A549 (cell line): ENCODE measurements at regions not wholly inside any gene's neighbourhood (a gene's known extent, or its start where the extent isn't known, plus 50 kb on each side); places are given as distances from the start of the nearest gene placed in this dataset.

ENCODE experiments used
- ATAC-seq, 2 experiments: fragments of 200-7000 bp in 1 of 2; fragments of >200 bp in 1 of 2; cut with Nextera tagmentation in 1 of 2; cut with Tn5 transposase in 1 of 2; 3 replicates each; pipeline versions ENCODE4 v1.8.0 to v1.9.1; 2018 to 2020; ENCODE audit warnings: mild to moderate bottlenecking in 1 of 2, moderate library complexity in 1 of 2
- CTCF ChIA-PET: fragments of 300-600 bp; sonication (Branson Sonifier 250); formaldehyde crosslinking; extraction: SDS; loops from one replicate; lab custom pipeline; 2021; ENCODE audit warnings: antibody characterized with exemption, inconsistent platforms; lab: Yijun Ruan, JAX
- POLR2A ChIA-PET: fragments of 350-600 bp; formaldehyde crosslinking; extraction: SDS; loops from one replicate; lab custom pipeline; 2021; ENCODE audit warnings: antibody characterized with exemption, inconsistent platforms; lab: Yijun Ruan, JAX
- DNase-seq, 2 experiments: peaks; one replicate each; pipeline versions ENCODE4 v3.0.0 to v3.0.0-alpha.2; 2011 to 2016; ENCODE audit warnings: low read depth in 1 of 2, low spot score in 1 of 2
- FAIRE-seq: peaks from 2 replicates; lab custom pipeline; 2011; peaks lifted over from hg19 to GRCh38; lab: Jason Lieb, UNC
- H3K27ac ChIP-seq, 2 experiments: fragments of >200 bp; sonication (Bioruptor Twin); formaldehyde crosslinking; 3 replicates each; pipeline ENCODE4 v1.5.1; 2016 to 2017
- H3K4me1 ChIP-seq: fragments of >200 bp; sonication (Bioruptor Twin); formaldehyde crosslinking; 3 replicates; pipeline ENCODE4 v1.6.1; 2016
- H3K4me2 ChIP-seq: fragments of >200 bp; sonication (Bioruptor Twin); formaldehyde crosslinking; 3 replicates; pipeline ENCODE4 v1.6.1; 2016
- H3K4me3 ChIP-seq: fragments of >200 bp; sonication (Bioruptor Twin); formaldehyde crosslinking; 3 replicates; pipeline ENCODE4 v1.5.1; 2016
- H3K9me3 ChIP-seq: fragments of >200 bp; sonication (Bioruptor Twin); formaldehyde crosslinking; 3 replicates; pipeline ENCODE4 v1.6.1; 2016
- CBX8 ChIP-seq: fragments of 200-600 bp; sonication (generic); IDR thresholded peaks from 2 replicates; pipeline ENCODE4 v1.6.1; 2016
- CEBPB ChIP-seq, 2 experiments: fragments of >200 bp in 1 of 2; sonication (Bioruptor Twin) in 1 of 2; formaldehyde crosslinking in 1 of 2; IDR thresholded peaks; 2 replicates each; pipeline ENCODE4 v1.6.1; 2012 to 2016
- CHD2 ChIP-seq: fragments of 150-350 bp; IDR thresholded peaks from 2 replicates; pipeline ENCODE4 v1.6.1; 2014; ENCODE audit warnings: low read length; ENCODE audit not compliant: partially characterized antibody
- EHMT2 ChIP-seq: fragments of 200-600 bp; sonication (generic); IDR thresholded peaks from 2 replicates; pipeline ENCODE4 v1.6.1; 2016; ENCODE audit warnings: antibody characterized with exemption, low read depth, mild to moderate bottlenecking, moderate library complexity
- ELK1 ChIP-seq: fragments of 150-350 bp; IDR thresholded peaks from 2 replicates; pipeline ENCODE4 v1.6.1; 2014; ENCODE audit warnings: low read depth, mild to moderate bottlenecking, low read length
- EP300 ChIP-seq, 2 experiments: fragments of >200 bp; sonication (Bioruptor Twin); formaldehyde crosslinking; IDR thresholded peaks; 2 replicates in 1 of 2; 3 replicates in 1 of 2; pipeline ENCODE4 v1.6.1; 2016 to 2017
- ESRRA ChIP-seq: fragments of 150-350 bp; IDR thresholded peaks from 2 replicates; pipeline ENCODE4 v1.6.1; 2014; ENCODE audit warnings: mild to moderate bottlenecking, low read length, borderline replicate concordance
- FOSB ChIP-seq: fragments of 250-450 bp; sonication (Bioruptor Pico); IDR thresholded peaks from 2 replicates; pipeline ENCODE4 v1.5.0; 2020; ENCODE audit warnings: mild to moderate bottlenecking, moderate library complexity
- FOSL2 ChIP-seq, 2 experiments: fragments of 450-650 bp in 1 of 2; fragments of >200 bp in 1 of 2; sonication (Bioruptor Twin) in 1 of 2; formaldehyde crosslinking; IDR thresholded peaks; 2 replicates each; pipeline versions ENCODE4 v1.5.0 to v1.6.1; 2016 to 2020; ENCODE audit warnings: mild to moderate bottlenecking in 1 of 2, moderate library complexity in 1 of 2
- FOXS1 ChIP-seq: fragments of 250-450 bp; sonication (Bioruptor Pico); IDR thresholded peaks from 2 replicates; pipeline ENCODE4 v1.5.0; 2020; ENCODE audit warnings: mild to moderate bottlenecking, moderate library complexity
- HDAC2 ChIP-seq: fragments of 200-600 bp; sonication (generic); IDR thresholded peaks from 2 replicates; pipeline ENCODE4 v1.6.1; 2016
- HOXB13 ChIP-seq: fragments of 250-450 bp; sonication (Bioruptor Pico); IDR thresholded peaks from 2 replicates; pipeline ENCODE4 v1.5.0; 2020; ENCODE audit warnings: low read depth, mild to moderate bottlenecking, moderate library complexity
- JUN ChIP-seq, 2 experiments: fragments of >200 bp; sonication (Bioruptor Twin); formaldehyde crosslinking; IDR thresholded peaks; 2 replicates in 1 of 2; 3 replicates in 1 of 2; pipeline ENCODE4 v1.6.1; 2016 to 2017
- JUNB ChIP-seq: fragments of >200 bp; sonication (Bioruptor Twin); formaldehyde crosslinking; IDR thresholded peaks from 2 replicates; pipeline ENCODE4 v1.6.1; 2016
- KDM5A ChIP-seq: fragments of 200-600 bp; sonication (generic); IDR thresholded peaks from 2 replicates; pipeline ENCODE4 v1.6.1; 2016; ENCODE audit warnings: antibody characterized with exemption, mild to moderate bottlenecking
- NR3C1 ChIP-seq: fragments of >200 bp; sonication (Bioruptor Twin); formaldehyde crosslinking; IDR thresholded peaks from 3 replicates; pipeline ENCODE4 v1.6.1; 2017
- PBX3 ChIP-seq: IDR thresholded peaks from 2 replicates; pipeline ENCODE4 v1.6.1; 2012
- PHF8 ChIP-seq: fragments of 200-600 bp; sonication (generic); IDR thresholded peaks from 2 replicates; pipeline ENCODE4 v1.6.1; 2016; ENCODE audit warnings: low read depth, mild to moderate bottlenecking, antibody characterized with exemption, moderate library complexity, borderline replicate concordance
- POLR2A ChIP-seq: IDR thresholded peaks from 2 replicates; pipeline ENCODE4 v1.6.1; 2012; ENCODE audit warnings: mild to moderate bottlenecking, low read length
- POLR2AphosphoS2 ChIP-seq: conservative IDR thresholded peaks from 2 replicates; pipeline ENCODE4 v1.6.1; 2012; ENCODE audit warnings: low read length, improper control_type of control experiment, inconsistent platforms
- RAD21 ChIP-seq, 2 experiments: fragments of >200 bp in 1 of 2; sonication (Bioruptor Twin) in 1 of 2; formaldehyde crosslinking in 1 of 2; IDR thresholded peaks in 1 of 2; conservative IDR thresholded peaks in 1 of 2; 2 replicates in 1 of 2; 3 replicates in 1 of 2; pipeline ENCODE4 v1.6.1; 2012 to 2018; ENCODE audit warnings: inconsistent platforms in 1 of 2
- RARB ChIP-seq: fragments of 250-450 bp; sonication (Bioruptor Pico); IDR thresholded peaks from 2 replicates; pipeline ENCODE4 v1.8.0; 2021; ENCODE audit warnings: mild to moderate bottlenecking, moderate library complexity
- TP53 ChIP-seq: fragments of 250-450 bp; sonication (Bioruptor Pico); IDR thresholded peaks from 2 replicates; pipeline ENCODE4 v1.5.0; 2021; ENCODE audit warnings: mild to moderate bottlenecking, moderate library complexity
- ZC3H11A ChIP-seq: fragments of 450-650 bp; IDR thresholded peaks from 2 replicates; pipeline ENCODE4 v1.6.1; 2014; ENCODE audit warnings: antibody characterized with exemption, mild to moderate bottlenecking
- whole genome bisulfite sequencing: methylation state at CpG from one replicate; pipeline ENCODE4 v1.1.6; 2017; ENCODE audit errors: missing lambda C conversion rate; 5-methylcytosine and 5-hydroxymethylcytosine counted together
- TF ChIP-seq, protein P1 (sequence below): IDR thresholded peaks from 2 replicates; pipeline ENCODE4 v1.6.1; 2012; ENCODE audit warnings: low read depth, borderline replicate concordance
- TF ChIP-seq, protein P2 (sequence below): fragments of >200 bp; sonication (Bioruptor Twin); formaldehyde crosslinking; IDR thresholded peaks from 3 replicates; pipeline ENCODE4 v1.6.1; 2016

DNA sequence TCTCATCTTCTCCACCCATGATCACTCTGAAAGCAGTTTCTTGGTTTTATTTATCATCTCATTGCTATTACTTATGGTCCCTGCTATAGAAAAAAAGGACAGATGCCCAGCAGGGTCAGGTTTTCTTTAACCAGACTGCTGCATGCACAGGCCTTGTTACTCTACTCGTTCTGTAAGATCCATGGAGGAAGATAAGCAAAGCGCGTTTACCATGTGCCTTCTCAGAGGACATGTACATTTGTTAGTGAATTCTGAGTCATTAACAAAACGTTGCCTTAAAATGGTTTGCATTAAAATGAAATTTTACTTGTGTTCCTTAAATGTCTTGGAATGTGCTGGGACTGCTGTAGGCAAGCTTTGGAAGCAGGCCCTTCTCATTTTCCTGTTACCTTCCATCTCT lies 657.3 kb upstream of the KCNMB2 start (continued):
- TF ChIP-seq, protein P1, sequence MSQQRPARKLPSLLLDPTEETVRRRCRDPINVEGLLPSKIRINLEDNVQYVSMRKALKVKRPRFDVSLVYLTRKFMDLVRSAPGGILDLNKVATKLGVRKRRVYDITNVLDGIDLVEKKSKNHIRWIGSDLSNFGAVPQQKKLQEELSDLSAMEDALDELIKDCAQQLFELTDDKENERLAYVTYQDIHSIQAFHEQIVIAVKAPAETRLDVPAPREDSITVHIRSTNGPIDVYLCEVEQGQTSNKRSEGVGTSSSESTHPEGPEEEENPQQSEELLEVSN: no peak
- TF ChIP-seq ELK1 (no peak), JUN (IDR thresholded peaks at IDR 0.05) (no peak), HOXB13 (CRISPR knock-in tag) (no peak), ZC3H11A (no peak)

DNA sequence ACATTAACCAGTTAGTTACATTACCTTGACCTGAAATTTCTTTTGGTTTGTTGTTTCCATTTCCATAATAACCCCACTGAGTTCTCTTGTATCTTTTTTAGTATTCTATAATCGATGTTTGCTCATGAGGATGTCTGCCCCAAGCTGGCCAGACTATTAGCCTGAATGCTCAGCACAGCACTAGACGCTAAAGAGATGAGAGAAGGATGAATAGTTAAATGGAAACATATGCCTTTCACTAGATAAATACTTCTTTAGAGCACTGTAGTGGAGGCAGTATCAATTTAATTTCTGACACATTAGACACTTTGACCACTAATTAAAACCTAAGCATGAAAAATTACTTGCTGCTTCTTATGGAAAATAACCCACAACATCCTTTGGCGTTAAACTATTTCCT lies 654.9 kb upstream of the KCNMB2 start:
- DNase-seq (no peak), FAIRE-seq (no peak), ATAC-seq (no peak)
- Histone ChIP-seq H3K4me1 (no peaks in the 10 kb centered on the region), H3K4me3 (no peak overlapping the region), H3K9me3 (no peaks in the 10 kb centered on the region), H3K4me2 (no peak overlapping the region), H3K27ac (no peak overlapping the region)
- ChIA-PET CTCF (no interaction called here), POLR2A (no interaction called here)
- 66% methylated on average over 3 of the region's 3 CpGs for WGBS
- TF ChIP-seq JUNB (no peak), CHD2 (no peak), CEBPB (IDR thresholded peaks at IDR 0.05) (no peak), JUN (IDR thresholded peaks at IDR 0.05) (no peak), FOSL2 (IDR thresholded peaks at IDR 0.05) (no peak), FOSL2 (CRISPR knock-in tag; IDR thresholded peaks at IDR 0.05) (no peak), TP53 (CRISPR knock-in tag) (no peak), POLR2AphosphoS2 (no peak), HDAC2 (no peak), POLR2A (no peak), PBX3 (no peak), FOSB (no peak), RARB (CRISPR knock-in tag) (no peak), PHF8 (no peak), ESRRA (no peak)

DNA sequence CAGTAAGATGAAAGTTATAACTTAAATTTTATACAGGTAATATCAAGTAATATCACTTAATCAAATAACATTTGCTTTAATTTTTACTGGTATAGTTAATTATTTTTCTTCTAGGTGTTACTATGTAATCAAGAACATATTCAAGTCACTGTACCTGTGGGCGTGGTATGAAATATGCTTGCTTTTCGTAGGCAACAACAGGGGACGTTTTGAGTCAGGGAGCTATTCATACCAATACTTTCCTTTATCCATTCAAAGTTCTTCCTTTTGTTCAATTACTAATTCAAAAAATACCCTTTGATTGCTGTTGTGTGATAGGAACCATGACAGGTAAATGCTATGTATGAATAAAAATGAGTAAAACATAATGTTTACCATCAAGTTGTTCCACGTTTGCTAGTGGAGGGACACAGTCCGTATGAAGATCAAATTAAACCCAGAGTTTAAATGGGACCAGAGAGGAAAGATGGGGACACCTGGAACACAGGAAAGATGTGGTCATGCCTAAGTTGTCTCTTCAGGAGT lies 654.0 kb upstream of the KCNMB2 start:
- ChIA-PET CTCF (no interaction called here), POLR2A (no interaction called here)
- no peak overlapping the region for H3K27ac ChIP-seq
- H3K4me2 ChIP-seq: no peak overlapping the region
- H3K4me3 ChIP-seq: no peak overlapping the region
- ATAC-seq (no peak), DNase-seq (no peak), FAIRE-seq (no peak)
- WGBS: 85% methylated on average over 5 of the region's 5 CpGs
- no peak for TF ChIP-seq KDM5A
- TF ChIP-seq EHMT2: no peak
- no peak for TF ChIP-seq EP300 (IDR thresholded peaks at IDR 0.05)
- TF ChIP-seq FOXS1: no peak
- no peaks in the 10 kb centered on the region for H3K9me3 ChIP-seq
- H3K4me1 ChIP-seq: no peaks in the 10 kb centered on the region

- ChIA-PET CTCF (no interaction called here), POLR2A (no interaction called here)
- FAIRE-seq: no peak
- Histone ChIP-seq H3K4me2 (no peak overlapping the region), H3K4me1 (no peaks in the 10 kb centered on the region), H3K9me3 (no peaks in the 10 kb centered on the region), H3K27ac (no peak overlapping the region), H3K4me3 (no peak overlapping the region)
- ATAC-seq: no peak
- TF ChIP-seq KDM5A (no peak), TP53 (CRISPR knock-in tag) (no peak), NR3C1 (no peak), HDAC2 (no peak), RAD21 (conservative IDR thresholded peaks at IDR 0.05 in 1 of 2, IDR thresholded peaks at IDR 0.05 in 1 of 2) (no peak), EHMT2 (no peak), CBX8 (no peak), POLR2A (no peak), JUN (IDR thresholded peaks at IDR 0.05) (no peak)
- TF ChIP-seq, protein P2, sequence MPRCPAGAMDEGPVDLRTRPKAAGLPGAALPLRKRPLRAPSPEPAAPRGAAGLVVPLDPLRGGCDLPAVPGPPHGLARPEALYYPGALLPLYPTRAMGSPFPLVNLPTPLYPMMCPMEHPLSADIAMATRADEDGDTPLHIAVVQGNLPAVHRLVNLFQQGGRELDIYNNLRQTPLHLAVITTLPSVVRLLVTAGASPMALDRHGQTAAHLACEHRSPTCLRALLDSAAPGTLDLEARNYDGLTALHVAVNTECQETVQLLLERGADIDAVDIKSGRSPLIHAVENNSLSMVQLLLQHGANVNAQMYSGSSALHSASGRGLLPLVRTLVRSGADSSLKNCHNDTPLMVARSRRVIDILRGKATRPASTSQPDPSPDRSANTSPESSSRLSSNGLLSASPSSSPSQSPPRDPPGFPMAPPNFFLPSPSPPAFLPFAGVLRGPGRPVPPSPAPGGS: no peak
- 38% methylated on average over 2 of the region's 2 CpGs for WGBS
- no peak for DNase-seq
Measured at GRCh38 chr3:177883091-177883490, 653.1 kb upstream of the KCNMB2 start.
